Ascending aorta (tissue), 2 donors: ENCODE measurements at regions not wholly inside any gene's neighbourhood (a gene's known extent, or its start where the extent isn't known, plus 50 kb on each side); places are given as distances from the start of the nearest gene placed in this dataset.

Experiments
- DNase-seq, 2 donors: peaks; one replicate each; pipeline ENCODE4 v3.0.0-alpha.2; 2019; ENCODE audit warnings: low spot score in 2 of 2
- H3K27ac ChIP-seq, 2 donors: fragments of 200-600 bp; sonication (generic); one replicate each; pipeline ENCODE4 v1.5.1; 2016 to 2017; ENCODE audit warnings: mild to moderate bottlenecking in 1 of 2
- H3K27me3 ChIP-seq: fragments of 200-600 bp; sonication (generic); one replicate; pipeline ENCODE4 v1.5.1; 2017
- H3K36me3 ChIP-seq, 2 donors: fragments of 200-600 bp; sonication (generic); one replicate each; pipeline ENCODE4 v1.5.1; 2016
- H3K4me1 ChIP-seq, 2 donors: fragments of 200-600 bp; sonication (generic); one replicate each; pipeline ENCODE4 v1.5.1; 2016 to 2017; ENCODE audit warnings: mild to moderate bottlenecking in 1 of 2
- H3K4me3 ChIP-seq, 2 donors: fragments of 200-600 bp; sonication (generic); one replicate each; pipeline ENCODE4 v1.5.1; 2016 to 2017; ENCODE audit warnings: mild to moderate bottlenecking in 1 of 2
- H3K9me3 ChIP-seq, 2 donors: fragments of 200-600 bp; sonication (generic); one replicate each; pipeline ENCODE4 v1.5.1; 2016
- intact Hi-C: fragments of 100-400 bp; cut with DNase I; formaldehyde crosslinking; loops from one replicate; pipeline ENCODE4 v1.15.1; 2023
- TF ChIP-seq, protein P1 (sequence below), 3 experiments: fragments of 200-600 bp in 2 of 3; fragments of 450-650 bp in 1 of 3; sonication (generic) in 2 of 3; IDR thresholded peaks; one replicate each; pipeline ENCODE4 v1.5.1; 2016 to 2019; ENCODE audit warnings: antibody characterized with exemption in 3 of 3, mild to moderate bottlenecking in 1 of 3, moderate library complexity in 1 of 3

DNA sequence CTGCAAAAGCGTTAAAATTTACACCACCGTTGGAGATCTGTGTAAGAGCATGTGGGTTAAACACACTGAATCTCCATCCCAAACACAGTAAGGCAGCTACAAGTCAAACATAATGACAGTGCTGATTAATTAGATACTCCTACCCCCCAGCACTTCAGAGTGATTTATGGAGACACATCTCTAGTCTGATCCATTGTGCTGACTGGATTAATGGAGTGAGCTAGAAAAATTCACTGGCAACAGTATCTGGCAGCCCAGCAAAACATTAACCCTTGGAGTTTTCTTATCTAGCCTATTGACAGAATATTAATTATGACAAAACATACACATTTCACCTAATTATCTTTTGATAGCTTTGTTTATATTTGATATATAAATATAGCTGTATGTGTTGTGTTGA, 188.6 kb upstream of the ISL1 start:
- H3K9me3 ChIP-seq: no peaks in the 10 kb centered on the region
- no peaks in the 10 kb centered on the region for H3K36me3 ChIP-seq
- H3K27ac ChIP-seq: no peak overlapping the region
- no peak for DNase-seq
- intact Hi-C loops: no loop called here
- TF ChIP-seq, protein P1, sequence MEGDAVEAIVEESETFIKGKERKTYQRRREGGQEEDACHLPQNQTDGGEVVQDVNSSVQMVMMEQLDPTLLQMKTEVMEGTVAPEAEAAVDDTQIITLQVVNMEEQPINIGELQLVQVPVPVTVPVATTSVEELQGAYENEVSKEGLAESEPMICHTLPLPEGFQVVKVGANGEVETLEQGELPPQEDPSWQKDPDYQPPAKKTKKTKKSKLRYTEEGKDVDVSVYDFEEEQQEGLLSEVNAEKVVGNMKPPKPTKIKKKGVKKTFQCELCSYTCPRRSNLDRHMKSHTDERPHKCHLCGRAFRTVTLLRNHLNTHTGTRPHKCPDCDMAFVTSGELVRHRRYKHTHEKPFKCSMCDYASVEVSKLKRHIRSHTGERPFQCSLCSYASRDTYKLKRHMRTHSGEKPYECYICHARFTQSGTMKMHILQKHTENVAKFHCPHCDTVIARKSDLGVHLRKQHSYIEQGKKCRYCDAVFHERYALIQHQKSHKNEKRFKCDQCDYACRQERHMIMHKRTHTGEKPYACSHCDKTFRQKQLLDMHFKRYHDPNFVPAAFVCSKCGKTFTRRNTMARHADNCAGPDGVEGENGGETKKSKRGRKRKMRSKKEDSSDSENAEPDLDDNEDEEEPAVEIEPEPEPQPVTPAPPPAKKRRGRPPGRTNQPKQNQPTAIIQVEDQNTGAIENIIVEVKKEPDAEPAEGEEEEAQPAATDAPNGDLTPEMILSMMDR (IDR thresholded peaks at IDR 0.05): no peak
- no peak overlapping the region for H3K4me3 ChIP-seq
- H3K4me1 ChIP-seq: no peaks in the 10 kb centered on the region
- no peaks in the 10 kb centered on the region for H3K27me3 ChIP-seq

DNA sequence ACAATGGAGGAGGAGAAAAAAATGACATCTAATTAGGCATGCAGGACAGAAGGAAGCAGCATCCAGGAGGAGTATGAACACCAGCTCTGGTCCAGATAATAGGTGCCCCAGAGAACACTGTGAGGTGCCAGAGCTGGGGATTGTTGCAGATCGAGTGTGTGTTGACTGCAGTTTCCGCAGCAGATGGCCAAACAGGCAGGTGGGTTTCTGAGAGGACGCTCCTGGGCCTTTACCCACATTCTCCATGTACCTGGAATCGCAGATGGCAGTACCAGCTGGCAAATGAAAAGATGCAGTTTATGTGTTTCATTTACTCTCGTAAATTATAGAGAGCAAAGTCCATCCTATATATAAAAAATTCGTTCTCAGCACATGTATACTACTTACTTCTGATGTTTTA, 182.2 kb upstream of the ISL1 start:
- Histone ChIP-seq H3K36me3 (no peaks in the 10 kb centered on the region), H3K27ac (no peak overlapping the region), H3K4me3 (no peak overlapping the region), H3K9me3 (no peaks in the 10 kb centered on the region), H3K27me3 (no peaks in the 10 kb centered on the region), H3K4me1 (no peaks in the 10 kb centered on the region)
- intact Hi-C loops: no loop called here
- no peak for DNase-seq
- TF ChIP-seq, protein P1 (IDR thresholded peaks at IDR 0.05): no peak

GRCh38 chr5:51201708-51202107, 181.5 kb upstream of the ISL1 start:
- H3K27ac ChIP-seq: no peak overlapping the region
- H3K4me3 ChIP-seq: no peak overlapping the region
- H3K36me3 ChIP-seq: no peaks in the 10 kb centered on the region
- H3K9me3 ChIP-seq: no peaks in the 10 kb centered on the region
- no peaks in the 10 kb centered on the region for H3K4me1 ChIP-seq
- no peaks in the 10 kb centered on the region for H3K27me3 ChIP-seq
- no peak for DNase-seq
- TF ChIP-seq, protein P1 (IDR thresholded peaks at IDR 0.05): no peak
- intact Hi-C loops: no loop called here

DNA sequence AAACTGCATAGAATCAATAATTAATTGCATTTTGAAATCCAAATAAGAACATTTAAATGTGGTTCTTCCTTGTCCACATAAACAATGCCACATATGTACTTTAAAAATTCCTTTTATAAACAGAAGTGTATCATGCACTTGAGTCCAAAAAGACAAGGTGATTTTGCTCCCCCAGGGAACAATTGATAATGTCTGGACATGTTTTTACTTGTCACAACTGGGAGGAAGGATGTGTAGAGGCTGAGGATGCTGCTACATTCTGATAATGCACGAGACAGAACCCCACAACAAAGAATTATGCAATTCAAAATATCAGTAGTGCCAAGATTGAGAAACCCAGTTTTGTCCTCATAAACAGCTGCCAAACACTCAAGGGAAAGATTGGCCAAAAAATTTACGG, 181.1 kb upstream of the ISL1 start:
- no peaks in the 10 kb centered on the region for H3K27me3 ChIP-seq
- TF ChIP-seq, protein P1 (IDR thresholded peaks at IDR 0.05): no peak
- H3K4me3 ChIP-seq: no peak overlapping the region
- H3K36me3 ChIP-seq: no peaks in the 10 kb centered on the region
- no peaks in the 10 kb centered on the region for H3K9me3 ChIP-seq
- H3K4me1 ChIP-seq: no peaks in the 10 kb centered on the region
- no peak for DNase-seq
- intact Hi-C loops: no loop called here
- no peak overlapping the region for H3K27ac ChIP-seq

DNA sequence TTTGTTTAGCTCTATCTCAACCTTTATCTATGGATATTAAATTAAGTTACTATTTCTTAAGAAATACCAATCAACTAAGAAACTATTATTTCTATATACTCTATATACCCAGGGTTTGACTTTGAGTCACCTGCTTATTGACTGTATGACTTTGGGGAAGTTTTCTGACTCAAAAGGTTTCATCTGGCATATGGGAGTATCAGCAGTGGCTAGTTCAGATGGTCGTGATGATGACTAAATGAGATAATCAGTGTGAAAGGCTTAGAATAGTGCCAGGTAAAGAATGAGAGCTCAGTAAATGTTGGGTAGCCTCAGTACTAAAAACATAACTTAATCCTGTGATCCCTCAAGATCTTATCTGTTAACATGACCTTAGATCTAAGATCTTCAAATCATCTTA, 179.7 kb upstream of the ISL1 start:
- H3K9me3 ChIP-seq: no peaks in the 10 kb centered on the region
- TF ChIP-seq, protein P1 (IDR thresholded peaks at IDR 0.05): no peak
- H3K4me1 ChIP-seq: no peaks in the 10 kb centered on the region
- H3K27ac ChIP-seq: no peak overlapping the region
- H3K4me3 ChIP-seq: no peak overlapping the region
- H3K36me3 ChIP-seq: no peaks in the 10 kb centered on the region
- DNase-seq: no peak
- no peaks in the 10 kb centered on the region for H3K27me3 ChIP-seq
- intact Hi-C loops: no loop called here

GRCh38 chr5:51208296-51208695, 175.0 kb upstream of the ISL1 start:
- H3K4me3 ChIP-seq: no peak overlapping the region
- no peaks in the 10 kb centered on the region for H3K36me3 ChIP-seq
- TF ChIP-seq, protein P1 (IDR thresholded peaks at IDR 0.05): no peak
- H3K27me3 ChIP-seq: no peaks in the 10 kb centered on the region
- no peak for DNase-seq
- H3K4me1 ChIP-seq: no peaks in the 10 kb centered on the region
- no peaks in the 10 kb centered on the region for H3K9me3 ChIP-seq
- intact Hi-C loops: no loop called here
- no peak overlapping the region for H3K27ac ChIP-seq
